SK-N-SH (cell line): ENCODE measurements at regions not wholly inside any gene's neighbourhood (a gene's known extent, or its start where the extent isn't known, plus 50 kb on each side); places are given as distances from the start of the nearest gene placed in this dataset.

Experiments
- CTCF ChIA-PET: fragments of 300-600, 350-600 bp; formaldehyde crosslinking; extraction: SDS; loops from one replicate; lab custom pipeline; 2021; lab: Yijun Ruan, JAX
- POLR2A ChIA-PET: fragments of 350-600 bp; sonication (Branson Sonifier 250); formaldehyde crosslinking; extraction: SDS; loops from one replicate; lab custom pipeline; 2020; ENCODE audit warnings: antibody characterized with exemption, inconsistent platforms; lab: Yijun Ruan, JAX
- DNase-seq: peaks from one replicate; pipeline ENCODE4 v3.0.0; 2012
- H2AFZ ChIP-seq: fragments of 200-600 bp; sonication (generic); 2 replicates; pipeline ENCODE4 v1.8.1; 2016; ENCODE audit warnings: antibody characterized with exemption, mild to moderate bottlenecking, low read depth
- H3F3A ChIP-seq: fragments of 200-600 bp; sonication (generic); replicated peaks from 2 replicates; pipeline ENCODE3; 2016; ENCODE audit warnings: antibody characterized with exemption, mild to moderate bottlenecking; ENCODE audit not compliant: insufficient read depth
- H3K27ac ChIP-seq, 2 experiments: fragments of 200-500 bp in 1 of 2; fragments of 200-600 bp in 1 of 2; sonication (Bioruptor generic) in 1 of 2; sonication (generic), shearing (Covaris generic) in 1 of 2; 2 replicates each; pipeline versions ENCODE4 v1.5.1 to v1.6.1; 2014 to 2016; ENCODE audit warnings: low read depth in 2 of 2, inconsistent platforms in 1 of 2, low read length in 1 of 2, mild to moderate bottlenecking in 1 of 2, mixed read lengths in 1 of 2
- H3K27me3 ChIP-seq: fragments of 200-600 bp; sonication (generic), shearing (Covaris generic); 2 replicates; pipeline ENCODE4 v1.6.1; 2016; ENCODE audit warnings: mixed run types; ENCODE audit not compliant: insufficient read depth
- H3K36me3 ChIP-seq, 2 experiments: fragments of 200-500 bp in 1 of 2; fragments of 200-600 bp in 1 of 2; sonication (Bioruptor generic) in 1 of 2; sonication (generic) in 1 of 2; replicated peaks in 1 of 2; 2 replicates each; pipeline versions ENCODE3 to v1.5.1; 2014 to 2016; ENCODE audit warnings: low read length in 1 of 2, mild to moderate bottlenecking in 1 of 2; ENCODE audit not compliant: insufficient read depth in 2 of 2, control insufficient read depth in 1 of 2
- H3K4me1 ChIP-seq, 2 experiments: fragments of 200-500 bp in 1 of 2; fragments of 200-600 bp in 1 of 2; sonication (Bioruptor generic) in 1 of 2; sonication (generic), shearing (Covaris generic) in 1 of 2; 2 replicates each; pipeline versions ENCODE4 v1.5.1 to v1.6.1; 2014 to 2016; ENCODE audit warnings: low read depth in 1 of 2, low read length in 1 of 2, mixed run types in 1 of 2; ENCODE audit not compliant: insufficient read depth in 2 of 2, control insufficient read depth in 1 of 2
- H3K4me2 ChIP-seq: fragments of 200-600 bp; sonication (generic), shearing (Covaris generic); 2 replicates; pipeline ENCODE4 v1.6.1; 2017; ENCODE audit warnings: mixed run types
- H3K4me3 ChIP-seq, 2 experiments: fragments of 200-500 bp in 1 of 2; fragments of 200-600 bp in 1 of 2; sonication (Bioruptor generic) in 1 of 2; sonication (generic), shearing (Covaris generic) in 1 of 2; 2 replicates each; pipeline versions ENCODE4 v1.5.1 to v1.8.1; 2014 to 2016; ENCODE audit warnings: low read depth in 2 of 2, inconsistent platforms in 1 of 2, low read length in 1 of 2, mild to moderate bottlenecking in 1 of 2, mixed read lengths in 1 of 2, moderate library complexity in 1 of 2
- H3K79me2 ChIP-seq: fragments of 200-600 bp; sonication (generic); 2 replicates; pipeline ENCODE4 v1.8.1; 2017; ENCODE audit warnings: mild to moderate bottlenecking; ENCODE audit not compliant: insufficient read depth
- H3K9ac ChIP-seq: fragments of 200-600 bp; sonication (generic); 2 replicates; pipeline ENCODE4 v1.6.1; 2017; ENCODE audit warnings: mixed run types
- H3K9me2 ChIP-seq: fragments of 200-600 bp; sonication (generic); 2 replicates; pipeline ENCODE4 v1.6.1; 2017; ENCODE audit warnings: mixed run types
- H3K9me3 ChIP-seq: fragments of 200-600 bp; sonication (generic); 2 replicates; pipeline ENCODE4 v1.6.1; 2017; ENCODE audit warnings: mixed run types, mild to moderate bottlenecking, moderate library complexity
- H4K20me1 ChIP-seq: fragments of 200-600 bp; sonication (generic); 2 replicates; pipeline ENCODE4 v1.6.1; 2017; ENCODE audit warnings: mild to moderate bottlenecking, mixed run types; ENCODE audit not compliant: insufficient read depth
- CTCF ChIP-seq: fragments of 200-600 bp; sonication (generic); IDR thresholded peaks from 2 replicates; pipeline ENCODE4 v1.6.1; 2017; ENCODE audit warnings: antibody characterized with exemption, mild to moderate bottlenecking, moderate library complexity
- EP300 ChIP-seq, 2 experiments: IDR thresholded peaks; 2 replicates each; pipeline versions ENCODE4 v1.4.0 to v1.6.1; 2012; ENCODE audit warnings: borderline replicate concordance in 1 of 2, low read depth in 1 of 2, low read length in 1 of 2
- FOSL2 ChIP-seq: IDR thresholded peaks from 2 replicates; pipeline ENCODE4 v1.4.0; 2012; ENCODE audit warnings: low read depth, mild to moderate bottlenecking, moderate library complexity, borderline replicate concordance
- GABPA ChIP-seq: IDR thresholded peaks from 2 replicates; pipeline ENCODE4 v1.4.0; 2012; ENCODE audit warnings: low read depth, mild to moderate bottlenecking
- GATA2 ChIP-seq: sonication (generic); formaldehyde crosslinking; IDR thresholded peaks from 2 replicates; pipeline ENCODE4 v1.5.0; 2020; ENCODE audit warnings: mild to moderate bottlenecking, missing genetic modification reagents
- IRF3 ChIP-seq: fragments of 150-350 bp; IDR thresholded peaks from 2 replicates; pipeline ENCODE4 v1.6.1; 2016; ENCODE audit warnings: mild to moderate bottlenecking, low read depth, low read length
- MEF2A ChIP-seq: IDR thresholded peaks from 2 replicates; pipeline ENCODE4 v1.4.0; 2012; ENCODE audit warnings: low read depth, borderline replicate concordance
- NFIC ChIP-seq: IDR thresholded peaks from 2 replicates; pipeline ENCODE4 v1.4.0; 2012; ENCODE audit warnings: borderline replicate concordance
- NRF1 ChIP-seq: IDR thresholded peaks from 2 replicates; pipeline ENCODE4 v1.6.1; 2012; ENCODE audit warnings: low read depth, mild to moderate bottlenecking, low read length
- PBX3 ChIP-seq: IDR thresholded peaks from 2 replicates; pipeline ENCODE4; 2012
- RAD21 ChIP-seq: IDR thresholded peaks from 2 replicates; pipeline ENCODE4 v1.6.1; 2012; ENCODE audit warnings: mild to moderate bottlenecking, low read length
- REST ChIP-seq: IDR thresholded peaks from 2 replicates; pipeline ENCODE4 v1.6.1; 2012; ENCODE audit warnings: mild to moderate bottlenecking, low read depth, low read length, moderate library complexity
- RXRA ChIP-seq: IDR thresholded peaks from 2 replicates; pipeline ENCODE4 v1.4.0; 2012; ENCODE audit warnings: low read depth, mild to moderate bottlenecking, borderline replicate concordance
- TCF12 ChIP-seq: IDR thresholded peaks from 2 replicates; pipeline ENCODE4 v1.4.0; 2012
- USF1 ChIP-seq: IDR thresholded peaks from 2 replicates; pipeline ENCODE4 v1.4.0; 2012; ENCODE audit warnings: low read depth, borderline replicate concordance
- ZBTB33 ChIP-seq: IDR thresholded peaks from 2 replicates; pipeline ENCODE4 v1.4.0; 2012; ENCODE audit warnings: low read depth, borderline replicate concordance
- WGBS: methylation state at CpG from one replicate; pipeline ENCODE4 v1.1.6; 2017; ENCODE audit warnings: low lambda C conversion rate; 5-methylcytosine and 5-hydroxymethylcytosine counted together

- TF ChIP-seq REST, result no peak
These were observed 553.0 kb upstream of the ZNF462 start (continued) for GRCh38 chr9:106309925-106310324.

- H3K36me3 ChIP-seq, result no peaks in the 10 kb centered on the region
- no peaks in the 10 kb centered on the region for H3K79me2 ChIP-seq
- TF ChIP-seq FOSL2 (no peak), RXRA (no peak), USF1 (no peak), RAD21 (no peak), TCF12 (no peak), ZBTB33 (no peak), CTCF (no peak), GATA2 (CRISPR knock-in tag) (no peak), GABPA (no peak), MEF2A (no peak), NFIC (no peak), NRF1 (no peak), IRF3 (no peak), PBX3 (no peak), EP300 (IDR thresholded peaks at IDR 0.05; ENCODE audit: borderline replicate concordance in 1 of 2, low read depth in 1 of 2, low read length in 1 of 2) (no peak)
- H3K9me3 ChIP-seq, result no peaks in the 10 kb centered on the region
- CTCF ChIA-PET, result interaction anchor here (0.6 to 1.3 kb wide), 2 partner anchors 26 to 848 kb away, joined by 3 to 4 read pairs; no protein-coding TSS in a partner anchor
- no peak overlapping the region for H3K27ac ChIP-seq
- DNase-seq, result no peak
- WGBS, result 10% methylated on average over 1 of the region's 1 CpG
- no peak overlapping the region for H3K9ac ChIP-seq
- H3F3A ChIP-seq, result no peaks in the 10 kb centered on the region
- no peaks in the 10 kb centered on the region for H4K20me1 ChIP-seq
- no peaks in the 10 kb centered on the region for H3K9me2 ChIP-seq
- H3K4me1 ChIP-seq, result no peaks in the 10 kb centered on the region
- no peaks in the 10 kb centered on the region for H3K27me3 ChIP-seq
- no peak overlapping the region for H2AFZ ChIP-seq
- H3K4me2 ChIP-seq, result no peak overlapping the region
- POLR2A ChIA-PET, result no interaction called here
- H3K4me3 ChIP-seq, result no peak overlapping the region
These were observed 552.2 kb upstream of the ZNF462 start for GRCh38 chr9:106310782-106311181.
